AG04449 (cell line): ENCODE measurements at regions not wholly inside any gene's neighbourhood (a gene's known extent, or its start where the extent isn't known, plus 50 kb on each side); places are given as distances from the start of the nearest gene placed in this dataset.
"Not testable (repeated sequence)": the region's sequence is repeated elsewhere in the genome, so short reads cannot be mapped to it uniquely, and the experiment has no call there.

Source experiments
- CTCF ChIA-PET: fragments of 350-600 bp; formaldehyde crosslinking; extraction: SDS; loops from one replicate; lab custom pipeline; 2021; ENCODE audit warnings: antibody characterized with exemption; lab: Yijun Ruan, JAX
- POLR2A ChIA-PET: fragments of 400-600, 350-600 bp; formaldehyde crosslinking; extraction: SDS; loops from one replicate; lab custom pipeline; 2020; ENCODE audit warnings: antibody characterized with exemption, inconsistent platforms; lab: Yijun Ruan, JAX
- DNase-seq: peaks from one replicate; pipeline ENCODE4 v3.0.0-alpha.2; 2010; ENCODE audit warnings: low read depth, low spot score
- H3K4me3 ChIP-seq: 2 replicates; pipeline ENCODE4 v1.5.1; 2011; ENCODE audit warnings: low read depth, mild to moderate bottlenecking, control low read depth, low read length
- TF ChIP-seq, protein P1 (sequence below): IDR thresholded peaks from one replicate; pipeline ENCODE4 v1.5.1; 2011; ENCODE audit warnings: mild to moderate bottlenecking, moderate library complexity, low read length, control low read depth, inconsistent platforms; ENCODE audit not compliant: insufficient read depth; ENCODE audit errors: missing control alignments

GRCh38 chrX:124426288-124427169, 80.2 kb downstream of the SH2D1A start:
- CTCF ChIA-PET, result no interaction called here
- TF ChIP-seq, protein P1, sequence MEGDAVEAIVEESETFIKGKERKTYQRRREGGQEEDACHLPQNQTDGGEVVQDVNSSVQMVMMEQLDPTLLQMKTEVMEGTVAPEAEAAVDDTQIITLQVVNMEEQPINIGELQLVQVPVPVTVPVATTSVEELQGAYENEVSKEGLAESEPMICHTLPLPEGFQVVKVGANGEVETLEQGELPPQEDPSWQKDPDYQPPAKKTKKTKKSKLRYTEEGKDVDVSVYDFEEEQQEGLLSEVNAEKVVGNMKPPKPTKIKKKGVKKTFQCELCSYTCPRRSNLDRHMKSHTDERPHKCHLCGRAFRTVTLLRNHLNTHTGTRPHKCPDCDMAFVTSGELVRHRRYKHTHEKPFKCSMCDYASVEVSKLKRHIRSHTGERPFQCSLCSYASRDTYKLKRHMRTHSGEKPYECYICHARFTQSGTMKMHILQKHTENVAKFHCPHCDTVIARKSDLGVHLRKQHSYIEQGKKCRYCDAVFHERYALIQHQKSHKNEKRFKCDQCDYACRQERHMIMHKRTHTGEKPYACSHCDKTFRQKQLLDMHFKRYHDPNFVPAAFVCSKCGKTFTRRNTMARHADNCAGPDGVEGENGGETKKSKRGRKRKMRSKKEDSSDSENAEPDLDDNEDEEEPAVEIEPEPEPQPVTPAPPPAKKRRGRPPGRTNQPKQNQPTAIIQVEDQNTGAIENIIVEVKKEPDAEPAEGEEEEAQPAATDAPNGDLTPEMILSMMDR, result no peak
- no peak for DNase-seq
- H3K4me3 ChIP-seq, result no peak overlapping the region
- POLR2A ChIA-PET, result no interaction called here

- no peak overlapping the region for H3K4me3 ChIP-seq
- ChIA-PET POLR2A (no interaction called here), CTCF (no interaction called here)
- TF ChIP-seq, protein P1, result no peak
- no peak for DNase-seq
Observed at GRCh38 chrX:124433186-124433585, 86.8 kb downstream of the SH2D1A start.

GRCh38 chrX:124435616-124436015, 89.3 kb downstream of the SH2D1A start:
- ChIA-PET CTCF (no interaction called here), POLR2A (no interaction called here)
- TF ChIP-seq, protein P1, result no peak
- no peak overlapping the region for H3K4me3 ChIP-seq
- DNase-seq, result no peak

- TF ChIP-seq, protein P1, result no peak
- CTCF ChIA-PET, result no interaction called here
- H3K4me3 ChIP-seq, result no peak overlapping the region
- DNase-seq, result no peak
- POLR2A ChIA-PET, result no interaction called here
Observed at GRCh38 chrX:124440695-124441094, 94.3 kb downstream of the SH2D1A start.

GRCh38 chrX:124441971-124442590, 95.7 kb downstream of the SH2D1A start:
- CTCF ChIA-PET, result no interaction called here
- TF ChIP-seq, protein P1, result no peak
- no peak overlapping the region for H3K4me3 ChIP-seq
- POLR2A ChIA-PET, result no interaction called here
- no peak for DNase-seq

- no peak for DNase-seq
- TF ChIP-seq, protein P1, result no peak
- ChIA-PET CTCF (no interaction called here), POLR2A (no interaction called here)
- no peak overlapping the region for H3K4me3 ChIP-seq
Observed at GRCh38 chrX:124455966-124456365, 109.6 kb downstream of the SH2D1A start.

GRCh38 chrX:124459851-124460250, 113.5 kb downstream of the SH2D1A start:
- POLR2A ChIA-PET, CTCF ChIA-PET: not testable (repeated sequence)

More at GRCh38 chrX:124459851-124460250, 113.5 kb downstream of the SH2D1A start:
- H3K4me3 ChIP-seq, DNase-seq: not testable (repeated sequence)
